Mesenchymal stem cell (in vitro differentiated cells and primary cell): ENCODE measurements at regions not wholly inside any gene's neighbourhood (a gene's known extent, or its start where the extent isn't known, plus 50 kb on each side); places are given as distances from the start of the nearest gene placed in this dataset.

Experiments used
- DNase-seq: peaks from one replicate; pipeline ENCODE4 v3.0.0-alpha.2; 2013
- H2AFZ ChIP-seq: one replicate; pipeline ENCODE4 v1.6.1; 2013; ENCODE audit warnings: low read depth, mild to moderate bottlenecking, control low read depth, inconsistent platforms, low read length, moderate library complexity
- H2AK5ac ChIP-seq: 2 replicates; pipeline ENCODE4 v1.6.1; 2013; ENCODE audit warnings: low read length, moderate library complexity, mild to moderate bottlenecking, inconsistent platforms; ENCODE audit not compliant: severe bottlenecking
- H2BK120ac ChIP-seq: one replicate; pipeline ENCODE4 v1.6.1; 2013; ENCODE audit warnings: low read depth, mild to moderate bottlenecking, inconsistent platforms, low read length, moderate library complexity
- H2BK12ac ChIP-seq, 2 experiments: one replicate each; pipeline ENCODE4 v1.6.1; 2013; ENCODE audit warnings: inconsistent platforms in 2 of 2, low read length in 2 of 2, mild to moderate bottlenecking in 2 of 2, moderate library complexity in 2 of 2, control low read depth in 1 of 2
- H2BK15ac ChIP-seq: one replicate; pipeline ENCODE4 v1.6.1; 2013; ENCODE audit warnings: mild to moderate bottlenecking, low read depth, inconsistent platforms; ENCODE audit not compliant: poor library complexity, severe bottlenecking
- H2BK5ac ChIP-seq: 2 replicates; pipeline ENCODE4 v1.6.1; 2013; ENCODE audit warnings: low read depth, mild to moderate bottlenecking, low read length, control low read depth, inconsistent platforms; ENCODE audit not compliant: poor library complexity, severe bottlenecking
- H3K14ac ChIP-seq, 2 experiments: one replicate each; pipeline ENCODE4 v1.6.1; 2013; ENCODE audit warnings: inconsistent platforms in 2 of 2, low read length in 2 of 2, control low read depth in 1 of 2, mild to moderate bottlenecking in 1 of 2, moderate library complexity in 1 of 2
- H3K18ac ChIP-seq, 2 experiments: one replicate each; pipeline ENCODE4 v1.6.1; 2013; ENCODE audit warnings: inconsistent platforms in 2 of 2, low read length in 2 of 2, control low read depth in 1 of 2, low read depth in 1 of 2, mild to moderate bottlenecking in 1 of 2
- H3K23ac ChIP-seq, 2 experiments: one replicate each; pipeline ENCODE4 v1.6.1; 2013; ENCODE audit warnings: inconsistent platforms in 2 of 2, low read length in 2 of 2, mild to moderate bottlenecking in 2 of 2, moderate library complexity in 2 of 2, control low read depth in 1 of 2
- H3K27ac ChIP-seq: 2 replicates; pipeline ENCODE4 v1.5.1; 2013; ENCODE audit warnings: mild to moderate bottlenecking, moderate library complexity, low read length, control low read depth, inconsistent platforms; ENCODE audit not compliant: poor library complexity, severe bottlenecking
- H3K27me3 ChIP-seq, 2 experiments: 2 replicates each; pipeline versions ENCODE4 v1.6.1 to v1.7.0; 2013; ENCODE audit warnings: low read length in 2 of 2, mild to moderate bottlenecking in 2 of 2, moderate library complexity in 2 of 2, control low read depth in 1 of 2, inconsistent platforms in 1 of 2; ENCODE audit not compliant: control insufficient read depth in 1 of 2, insufficient read depth in 1 of 2
- H3K36me3 ChIP-seq, 2 experiments: 2 replicates each; pipeline versions ENCODE4 v1.6.1 to v1.7.0; 2013; ENCODE audit warnings: low read length in 2 of 2, control low read depth in 1 of 2, inconsistent platforms in 1 of 2, low read depth in 1 of 2, mild to moderate bottlenecking in 1 of 2; ENCODE audit not compliant: insufficient read depth in 2 of 2, control insufficient read depth in 1 of 2
- H3K4ac ChIP-seq, 2 experiments: one replicate each; pipeline ENCODE4 v1.6.1; 2013; ENCODE audit warnings: inconsistent platforms in 2 of 2, low read length in 2 of 2, mild to moderate bottlenecking in 2 of 2, moderate library complexity in 2 of 2, control low read depth in 1 of 2, low read depth in 1 of 2
- H3K4me1 ChIP-seq: 2 replicates; pipeline ENCODE4 v1.6.1; 2013; ENCODE audit warnings: low read depth, low read length, control low read depth; ENCODE audit not compliant: control insufficient read depth, insufficient read depth
- H3K4me2 ChIP-seq: 2 replicates; pipeline ENCODE4 v1.6.1; 2013; ENCODE audit warnings: low read length, mild to moderate bottlenecking, inconsistent platforms; ENCODE audit not compliant: poor library complexity, severe bottlenecking
- H3K4me3 ChIP-seq, 2 experiments: 2 replicates each; pipeline versions ENCODE4 v1.5.1 to v1.7.0; 2013; ENCODE audit warnings: low read length in 2 of 2, mild to moderate bottlenecking in 2 of 2, control low read depth in 1 of 2, low read depth in 1 of 2; ENCODE audit not compliant: insufficient read depth in 1 of 2
- H3K79me1 ChIP-seq: replicated peaks from 2 replicates; pipeline ENCODE4 v1.6.1; 2013; ENCODE audit warnings: mild to moderate bottlenecking, control low read depth, low read length, inconsistent platforms; ENCODE audit not compliant: poor library complexity, severe bottlenecking
- H3K9ac ChIP-seq: 2 replicates; pipeline ENCODE4 v1.7.0; 2013; ENCODE audit warnings: mild to moderate bottlenecking, low read length, moderate library complexity
- H3K9me3 ChIP-seq: 2 replicates; pipeline ENCODE4 v1.7.0; 2013; ENCODE audit warnings: mild to moderate bottlenecking, low read length; ENCODE audit not compliant: control insufficient read depth
- H4K8ac ChIP-seq: one replicate; pipeline ENCODE4 v1.6.1; 2013; ENCODE audit warnings: inconsistent platforms, mild to moderate bottlenecking, low read length, moderate library complexity
- H4K91ac ChIP-seq: one replicate; pipeline ENCODE4 v1.6.1; 2013; ENCODE audit warnings: mild to moderate bottlenecking, low read length, inconsistent platforms
- WGBS: methylation state at CpG from one replicate; pipeline ENCODE4 v1.1.7; 2013; ENCODE audit warnings: mixed read lengths; 5-methylcytosine and 5-hydroxymethylcytosine counted together

DNA sequence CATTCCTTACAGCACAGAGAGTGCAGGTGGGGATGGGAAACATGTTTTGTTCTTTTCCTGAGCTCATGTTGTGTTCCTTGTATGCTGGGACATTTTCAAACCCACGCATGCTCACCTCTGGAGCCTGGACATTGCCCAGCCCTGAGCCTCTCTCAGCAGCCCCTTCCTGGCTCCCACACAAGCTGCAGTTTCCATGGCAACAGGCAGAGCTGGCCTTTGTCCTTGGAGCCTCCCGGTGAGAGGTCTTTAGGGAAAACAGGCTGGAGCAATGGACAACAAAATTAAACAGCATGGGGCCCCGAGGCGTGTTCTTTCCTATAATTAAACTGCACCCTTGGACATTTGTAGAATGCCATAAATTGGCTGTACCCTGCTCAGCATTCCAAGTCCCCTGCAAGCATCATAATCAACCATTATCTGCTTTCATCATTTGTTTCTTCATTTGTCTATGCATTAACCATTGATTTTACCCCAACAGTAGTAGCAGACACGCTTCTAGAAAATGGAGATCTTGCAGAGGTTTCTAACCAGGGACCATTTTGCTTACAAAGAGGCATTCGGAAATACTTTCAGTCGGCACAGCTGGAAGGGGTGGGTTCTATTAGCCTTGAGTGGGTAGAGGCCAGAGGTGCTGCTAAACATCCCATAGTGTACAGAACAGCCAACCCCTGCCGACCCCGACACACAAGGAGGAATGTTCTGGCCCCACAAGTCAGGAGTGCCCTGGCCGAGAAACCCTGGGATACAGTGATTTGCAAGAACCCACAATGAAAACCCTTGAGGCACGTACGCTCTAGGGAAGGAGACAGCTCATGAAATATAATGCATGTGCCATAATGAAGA, 133.4 kb upstream of the PEG3 start:
- H3K27ac ChIP-seq, result no peak overlapping the region
- H3K9me3 ChIP-seq, result peaks cover 18% of the 10 kb centered on the region
- H3K4ac ChIP-seq, result no peak overlapping the region
- H2BK12ac ChIP-seq, result no peak overlapping the region
- no peaks in the 10 kb centered on the region for H3K36me3 ChIP-seq
- H2AK5ac ChIP-seq, result no peak overlapping the region
- H3K14ac ChIP-seq, result no peak overlapping the region
- no peak overlapping the region for H2BK120ac ChIP-seq
- no peak overlapping the region for H3K9ac ChIP-seq
- no peak overlapping the region for H2AFZ ChIP-seq
- no peak overlapping the region for H3K4me3 ChIP-seq
- H3K27me3 ChIP-seq, result no peaks in the 10 kb centered on the region
- no peak overlapping the region for H2BK15ac ChIP-seq
- no peak overlapping the region for H3K23ac ChIP-seq
- no peak overlapping the region for H2BK5ac ChIP-seq
- H3K4me1 ChIP-seq, result no peaks in the 10 kb centered on the region
- no peak overlapping the region for H3K4me2 ChIP-seq
- H3K18ac ChIP-seq, result no peak overlapping the region
- H4K91ac ChIP-seq, result no peak overlapping the region
- H4K8ac ChIP-seq, result no peak overlapping the region
- no peak for DNase-seq
- WGBS, result 71% methylated on average over 12 of the region's 12 CpGs
- H3K79me1 ChIP-seq, result no peaks in the 10 kb centered on the region

DNA sequence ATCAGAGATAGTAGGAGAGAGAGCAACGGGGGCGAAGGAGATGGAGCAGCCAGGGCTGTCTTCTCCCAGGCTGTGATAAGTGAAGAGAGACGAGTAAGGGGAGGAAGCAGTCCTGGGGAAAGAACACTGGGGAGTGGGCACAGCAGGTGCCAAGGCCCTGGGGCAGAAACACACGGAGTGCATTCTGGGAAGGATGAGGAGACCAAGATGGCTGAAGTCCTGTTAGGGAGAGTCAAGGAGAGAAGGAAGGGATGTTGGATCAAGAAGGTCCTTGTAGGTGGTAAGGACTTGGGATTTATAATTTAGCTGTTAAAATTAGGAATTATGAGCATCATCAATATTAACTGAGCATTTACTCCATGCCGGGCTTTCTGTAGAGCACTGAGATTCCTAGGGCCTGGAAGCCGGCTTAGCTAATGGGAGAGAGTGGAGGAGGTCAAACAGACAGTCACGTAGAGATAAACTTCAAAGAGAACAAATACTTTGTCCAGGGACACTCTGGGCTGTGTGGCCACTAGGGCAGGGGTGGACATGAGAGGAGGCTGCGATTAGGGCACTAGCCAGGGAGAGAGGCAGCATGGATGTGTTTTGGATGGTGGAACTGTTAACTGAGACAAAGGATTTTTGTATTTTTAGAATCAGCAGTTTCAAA, 134.2 kb upstream of the PEG3 start:
- Histone ChIP-seq H3K14ac (no peak overlapping the region), H3K79me1 (no peaks in the 10 kb centered on the region), H2BK120ac (no peak overlapping the region), H3K23ac (no peak overlapping the region), H3K9me3 (peaks cover 20% of the 10 kb centered on the region), H2AFZ (no peak overlapping the region), H3K27me3 (no peaks in the 10 kb centered on the region), H2BK5ac (no peak overlapping the region), H3K4me3 (no peak overlapping the region), H2AK5ac (no peak overlapping the region), H4K91ac (no peak overlapping the region), H3K4ac (no peak overlapping the region), H3K9ac (no peak overlapping the region), H3K4me1 (no peaks in the 10 kb centered on the region), H3K4me2 (no peak overlapping the region), H3K27ac (no peak overlapping the region), H2BK12ac (no peak overlapping the region), H2BK15ac (no peak overlapping the region), H3K36me3 (no peaks in the 10 kb centered on the region), H4K8ac (no peak overlapping the region), H3K18ac (no peak overlapping the region)
- 53% methylated on average over 8 of the region's 8 CpGs for WGBS
- DNase-seq, result no peak

DNA sequence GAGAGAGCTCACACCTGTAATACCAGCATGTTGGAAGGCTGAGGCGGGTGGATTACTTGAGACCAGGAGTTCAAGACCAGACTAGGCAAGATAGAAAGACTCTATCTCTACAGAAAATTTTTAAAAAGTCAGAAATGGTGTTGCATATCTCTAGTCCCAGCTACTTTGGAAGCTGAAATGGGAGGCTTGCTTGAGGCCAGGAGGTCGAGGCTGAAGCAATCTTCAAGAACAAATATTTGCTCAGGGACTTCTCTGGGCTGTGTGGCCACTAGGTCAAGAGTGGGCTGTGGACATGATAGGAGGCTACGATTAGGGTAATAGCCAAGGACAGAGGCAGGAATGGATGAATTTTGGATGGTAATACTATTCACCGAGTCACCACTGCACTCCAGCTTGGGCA, 135.8 kb upstream of the PEG3 start:
- no peak overlapping the region for H3K4me3 ChIP-seq
- no peak overlapping the region for H4K91ac ChIP-seq
- no peak overlapping the region for H3K4ac ChIP-seq
- no peak overlapping the region for H3K4me2 ChIP-seq
- no peak overlapping the region for H3K14ac ChIP-seq
- no peak overlapping the region for H2BK5ac ChIP-seq
- H2BK15ac ChIP-seq, result no peak overlapping the region
- 28% methylated on average over 2 of the region's 4 CpGs for WGBS
- no peak overlapping the region for H2AFZ ChIP-seq
- no peak overlapping the region for H2BK120ac ChIP-seq
- H3K9ac ChIP-seq, result no peak overlapping the region
- H3K23ac ChIP-seq, result no peak overlapping the region
- H3K79me1 ChIP-seq, result no peaks in the 10 kb centered on the region
- DNase-seq, result no peak
- H4K8ac ChIP-seq, result no peak overlapping the region
- H3K27me3 ChIP-seq, result no peaks in the 10 kb centered on the region
- H3K36me3 ChIP-seq, result no peaks in the 10 kb centered on the region
- H3K18ac ChIP-seq, result no peak overlapping the region
- no peak overlapping the region for H2AK5ac ChIP-seq
- no peaks in the 10 kb centered on the region for H3K4me1 ChIP-seq
- H3K9me3 ChIP-seq, result peaks cover 20% of the 10 kb centered on the region
- H2BK12ac ChIP-seq, result no peak overlapping the region
- H3K27ac ChIP-seq, result no peak overlapping the region

DNA sequence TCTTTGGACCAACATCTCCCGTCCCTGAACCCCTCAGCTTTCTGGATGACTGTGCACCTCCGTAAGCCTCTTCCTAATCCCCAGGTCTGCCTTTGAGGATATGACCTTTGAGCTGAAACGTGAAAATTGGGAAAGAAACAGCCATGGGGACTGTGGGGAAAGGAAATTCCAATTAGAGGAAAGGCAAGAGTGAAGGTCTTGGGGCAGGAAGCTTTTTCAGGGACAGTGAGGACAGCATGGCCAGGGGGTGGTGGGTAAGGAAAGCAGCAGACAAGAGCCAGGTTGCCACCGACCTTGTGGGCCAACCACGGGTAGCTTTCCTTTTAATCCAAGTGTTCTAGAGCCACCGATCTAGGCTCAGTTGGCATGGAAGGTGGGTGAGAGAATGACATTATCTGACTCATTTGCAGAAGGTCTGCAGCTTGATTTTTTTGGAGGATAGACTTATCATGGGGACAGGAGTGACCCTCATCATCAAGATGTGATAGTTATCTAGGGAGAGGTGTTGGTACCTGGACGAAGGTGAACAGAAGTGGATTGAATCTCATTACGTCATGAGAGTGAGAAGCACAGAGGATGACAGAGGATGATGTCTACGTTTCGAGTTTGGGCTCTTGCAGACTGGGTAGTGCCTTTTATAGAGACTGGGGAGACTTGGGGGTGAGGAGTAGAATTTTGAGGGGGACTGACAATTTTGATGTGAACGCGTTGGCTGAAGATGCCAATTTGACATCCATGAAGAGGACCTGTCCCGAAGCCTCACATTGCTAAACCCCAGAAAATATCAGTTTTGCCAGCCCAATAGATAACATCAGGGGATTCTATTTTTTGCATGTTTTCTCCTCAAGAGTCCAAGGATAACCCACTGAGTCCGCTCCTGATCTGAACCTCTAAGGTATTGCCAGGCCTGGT, 136.7 kb upstream of the PEG3 start:
- no peak overlapping the region for H3K4ac ChIP-seq
- H3K27ac ChIP-seq, result no peak overlapping the region
- peaks cover 26% of the 10 kb centered on the region for H3K9me3 ChIP-seq
- no peak overlapping the region for H2BK15ac ChIP-seq
- H2BK12ac ChIP-seq, result no peak overlapping the region
- H3K4me2 ChIP-seq, result no peak overlapping the region
- no peak overlapping the region for H2AK5ac ChIP-seq
- H3K4me3 ChIP-seq, result no peak overlapping the region
- no peaks in the 10 kb centered on the region for H3K27me3 ChIP-seq
- H4K91ac ChIP-seq, result no peak overlapping the region
- H3K9ac ChIP-seq, result no peak overlapping the region
- no peak overlapping the region for H4K8ac ChIP-seq
- H3K14ac ChIP-seq, result no peak overlapping the region
- H3K18ac ChIP-seq, result no peak overlapping the region
- WGBS, result 59% methylated on average over 13 of the region's 14 CpGs
- no peak overlapping the region for H3K23ac ChIP-seq
- H2AFZ ChIP-seq, result no peak overlapping the region
- H2BK120ac ChIP-seq, result no peak overlapping the region
- H3K4me1 ChIP-seq, result no peaks in the 10 kb centered on the region
- no peak for DNase-seq
- no peak overlapping the region for H2BK5ac ChIP-seq
- H3K79me1 ChIP-seq, result no peaks in the 10 kb centered on the region
- H3K36me3 ChIP-seq, result no peaks in the 10 kb centered on the region
